Dermis microvascular lymphatic vessel endothelial cell (primary cell): ENCODE measurements at regions not wholly inside any gene's neighbourhood (a gene's known extent, or its start where the extent isn't known, plus 50 kb on each side); places are given as distances from the start of the nearest gene placed in this dataset.
"Not testable (repeated sequence)": the region's sequence is repeated elsewhere in the genome, so short reads cannot be mapped to it uniquely, and the experiment has no call there.

Experiments used
- DNase-seq, 2 donors: peaks; one replicate each; pipeline versions ENCODE4 v3.0.0 to v3.0.0-alpha.2; 2010; ENCODE audit warnings: low read depth in 2 of 2

DNA sequence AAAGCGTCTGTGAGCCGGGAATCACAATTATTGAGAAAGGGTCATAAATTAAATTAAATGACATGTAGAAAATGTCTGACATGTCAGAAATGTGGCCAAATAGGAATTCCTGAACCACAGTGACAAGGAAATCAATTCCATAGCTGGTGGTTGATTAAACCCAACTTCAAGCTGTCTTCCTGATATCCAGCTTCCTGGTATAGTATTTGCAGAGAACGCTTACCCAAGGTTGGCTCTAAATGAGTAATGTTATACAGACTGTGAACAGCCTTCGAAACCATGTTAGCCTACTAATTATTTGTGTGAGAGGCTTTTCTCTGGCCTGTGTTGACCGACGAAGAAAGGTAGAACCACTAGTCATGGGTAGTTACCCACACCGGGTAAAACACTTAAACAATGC lies 347.2 kb downstream of the RFC3 start:
- no peak for DNase-seq

DNA sequence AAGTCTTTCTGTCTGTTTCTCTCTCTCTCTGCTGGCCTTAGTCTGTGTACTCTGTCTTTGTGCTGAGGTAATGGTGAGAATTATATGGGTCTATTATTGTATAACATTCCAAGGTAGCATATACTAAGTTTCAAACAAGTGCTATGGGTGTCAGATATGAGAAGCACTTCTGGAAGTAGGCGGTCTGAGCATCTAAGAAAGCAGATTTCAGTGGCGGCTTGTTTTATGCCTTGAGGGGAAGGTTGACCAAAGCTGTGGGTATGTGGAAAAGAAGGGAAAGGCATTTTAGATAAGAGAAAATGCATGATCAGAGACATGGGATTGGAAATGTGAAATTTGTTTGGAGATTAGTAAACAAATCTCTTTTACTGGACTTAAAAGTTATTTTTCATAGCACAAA lies 348.5 kb downstream of the RFC3 start:
- no peak for DNase-seq

DNA sequence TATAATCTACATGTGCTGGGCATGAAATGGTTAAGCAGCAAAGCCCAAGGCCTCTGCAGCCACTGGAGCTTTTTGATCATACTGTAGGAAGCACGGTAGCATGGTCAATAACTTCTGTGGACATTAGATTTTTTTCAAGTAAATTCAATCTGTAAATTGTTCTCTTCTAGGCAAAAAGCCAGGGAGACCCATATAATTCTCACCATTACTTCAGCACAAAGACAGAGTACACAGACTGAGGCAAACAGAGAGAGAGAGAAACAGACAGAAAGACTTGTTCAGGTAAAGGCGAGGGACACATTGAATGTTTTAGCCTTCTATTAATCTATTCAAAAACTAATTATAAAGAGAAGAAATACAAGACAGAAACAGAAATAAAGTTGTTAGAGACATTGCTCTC lies 349.4 kb downstream of the RFC3 start:
- DNase-seq, result no peak

DNA sequence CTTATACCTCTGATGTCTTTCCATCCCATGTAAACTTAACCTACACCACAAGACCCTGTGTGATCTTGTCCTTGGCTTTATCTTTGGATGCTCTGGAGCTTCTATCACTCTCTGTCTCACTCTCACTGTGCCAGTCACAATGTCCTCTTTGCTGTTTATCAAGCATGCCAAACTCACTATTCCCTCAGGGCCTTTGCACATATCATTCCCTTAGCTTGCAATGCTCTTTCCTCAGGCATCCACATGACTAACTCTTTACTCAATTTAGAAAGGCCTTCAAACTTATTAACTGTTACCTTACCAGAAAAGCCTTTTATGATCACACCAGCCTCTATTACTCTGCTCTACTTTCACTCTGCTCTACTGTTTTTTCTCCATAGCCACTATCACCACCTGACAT lies 354.1 kb downstream of the RFC3 start:
- no peak for DNase-seq

DNA sequence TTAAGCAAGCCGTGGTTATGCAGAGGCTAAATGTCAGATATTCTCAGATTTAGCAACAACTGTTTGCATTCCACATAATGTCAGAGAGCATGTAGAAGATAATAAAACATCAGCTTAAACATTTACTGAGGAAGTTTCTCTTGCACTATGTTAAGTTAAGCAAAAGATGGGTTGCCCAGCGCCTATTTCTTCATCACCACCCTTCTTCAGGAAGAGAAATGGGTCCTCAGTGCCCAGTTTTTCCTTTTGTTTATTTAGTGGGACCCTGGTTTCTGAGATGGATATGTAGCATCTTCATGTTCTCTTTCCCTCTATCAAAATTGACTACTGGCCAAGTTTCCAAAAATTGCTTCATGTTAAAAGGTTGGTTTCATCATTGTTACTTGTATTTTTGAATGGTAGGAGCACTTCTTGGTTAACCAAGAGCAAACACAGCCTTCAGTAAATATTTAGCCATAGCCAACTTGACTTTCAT lies 356.8 kb downstream of the RFC3 start:
- DNase-seq, result no peak

DNA sequence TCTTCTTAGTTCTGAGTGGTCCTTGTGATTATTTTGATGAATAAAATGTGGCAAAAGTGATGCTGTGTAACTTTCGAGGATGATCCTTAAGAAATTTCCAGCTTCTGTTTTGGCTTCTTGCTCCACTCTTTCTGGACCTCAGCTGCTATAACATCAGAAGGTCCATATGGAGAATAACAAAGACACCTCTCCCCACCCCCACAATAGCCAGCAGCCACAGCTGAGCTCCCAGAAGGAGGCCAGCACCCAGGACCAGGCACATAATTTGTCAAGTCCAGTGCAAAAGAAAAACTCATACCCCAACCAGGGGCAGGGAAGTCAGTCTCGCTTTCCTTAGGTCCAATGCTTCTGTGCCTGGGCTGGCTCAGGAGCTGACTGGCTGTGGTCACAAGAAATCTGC lies 357.6 kb downstream of the RFC3 start:
- no peak for DNase-seq

DNA sequence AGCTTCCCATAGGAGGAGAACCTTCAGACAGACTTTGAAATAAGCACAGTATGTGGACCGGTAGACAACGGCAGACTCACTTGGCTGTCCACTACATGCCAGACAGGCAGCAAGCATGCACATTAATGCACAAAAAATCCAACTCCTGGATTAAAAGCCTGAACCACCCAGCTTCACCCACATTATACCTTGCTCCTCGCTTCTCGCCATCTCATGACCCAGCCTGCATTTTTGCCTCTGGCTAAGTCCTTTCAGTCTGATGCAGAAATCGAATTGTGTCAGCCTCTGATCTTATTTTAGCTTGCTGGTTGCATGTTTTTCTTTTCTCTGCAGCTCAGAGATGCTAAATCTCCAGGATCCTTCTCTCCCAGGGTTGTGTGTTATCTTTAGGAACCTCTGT lies 358.7 kb downstream of the RFC3 start:
- no peak for DNase-seq

DNA sequence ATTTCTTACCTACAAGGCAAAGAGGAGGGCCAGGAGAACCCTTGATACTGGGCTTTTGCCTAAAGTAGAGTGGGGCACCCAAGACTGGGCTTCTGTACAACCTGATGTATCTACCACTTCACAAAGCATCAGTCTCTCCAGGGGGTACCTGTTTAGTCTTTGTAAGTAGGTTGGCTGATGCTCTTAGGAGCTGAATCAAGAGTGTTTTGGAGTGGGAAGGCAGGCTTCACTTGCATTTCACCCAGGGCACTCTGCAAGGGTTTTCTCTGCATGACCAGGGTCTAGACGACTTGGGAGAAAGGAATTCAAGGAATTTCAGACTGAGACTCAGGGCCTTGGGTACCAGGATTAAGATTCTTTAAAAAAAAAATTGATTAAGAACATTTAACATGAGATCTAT lies 361.5 kb downstream of the RFC3 start:
- DNase-seq, result no peak

DNA sequence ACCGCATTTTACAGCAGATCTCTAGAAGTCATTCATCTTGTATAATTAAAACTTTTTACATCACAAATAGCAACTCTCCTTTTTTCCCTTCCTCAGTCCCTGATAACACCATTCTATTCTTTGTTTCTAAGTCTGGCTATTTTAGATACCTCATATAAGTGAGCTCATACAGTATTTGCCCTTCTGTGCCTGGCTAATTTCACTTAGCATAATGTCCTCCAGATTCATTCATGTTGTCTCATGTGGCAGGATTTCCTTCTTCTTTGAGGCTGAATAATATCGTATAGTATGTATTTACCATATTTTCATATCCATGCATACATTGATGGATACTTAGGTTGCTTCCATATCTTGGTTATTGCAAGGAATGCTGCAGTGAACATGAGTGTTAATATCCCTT lies 362.0 kb downstream of the RFC3 start:
- DNase-seq, result no peak

DNA sequence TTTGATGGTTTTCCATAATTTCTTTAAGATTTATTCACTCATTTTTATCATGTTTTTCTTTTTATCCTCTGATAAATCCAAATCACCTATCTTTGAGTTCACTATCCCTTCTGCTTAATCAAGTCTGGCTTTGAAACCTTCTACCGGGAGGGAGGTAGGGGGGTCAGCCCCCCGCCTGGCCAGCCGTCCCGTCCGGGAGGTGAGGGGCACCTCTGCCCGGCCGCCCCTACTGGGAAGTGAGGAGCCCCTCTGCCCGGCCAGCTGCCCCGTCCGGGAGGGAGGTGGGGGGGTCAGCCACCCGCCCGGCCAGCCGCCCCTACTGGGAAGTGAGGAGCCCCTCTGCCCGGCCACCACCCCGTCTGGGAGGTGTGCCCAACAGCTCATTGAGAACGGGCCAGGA lies 363.3 kb downstream of the RFC3 start:
- not testable (repeated sequence) for DNase-seq

DNA sequence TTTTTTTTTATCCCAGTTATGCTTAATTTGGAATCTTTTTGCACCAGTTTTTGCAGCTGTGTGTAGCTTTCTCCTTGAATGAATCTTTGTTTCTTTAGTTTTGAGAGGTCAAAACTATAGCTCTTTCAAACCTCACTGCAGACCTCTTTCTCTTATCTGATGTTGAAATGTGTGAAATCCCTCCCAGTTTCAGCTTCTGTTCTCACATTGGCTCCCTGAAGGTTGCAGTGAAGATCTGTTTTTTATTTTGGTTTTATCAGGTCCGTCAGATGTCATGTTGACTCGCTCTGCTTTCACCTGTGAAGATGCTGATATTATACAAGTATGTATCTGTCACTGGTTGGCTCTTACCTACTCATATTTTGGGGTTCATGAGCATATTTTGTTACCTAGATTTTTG lies 372.0 kb downstream of the RFC3 start:
- DNase-seq, result no peak

DNA sequence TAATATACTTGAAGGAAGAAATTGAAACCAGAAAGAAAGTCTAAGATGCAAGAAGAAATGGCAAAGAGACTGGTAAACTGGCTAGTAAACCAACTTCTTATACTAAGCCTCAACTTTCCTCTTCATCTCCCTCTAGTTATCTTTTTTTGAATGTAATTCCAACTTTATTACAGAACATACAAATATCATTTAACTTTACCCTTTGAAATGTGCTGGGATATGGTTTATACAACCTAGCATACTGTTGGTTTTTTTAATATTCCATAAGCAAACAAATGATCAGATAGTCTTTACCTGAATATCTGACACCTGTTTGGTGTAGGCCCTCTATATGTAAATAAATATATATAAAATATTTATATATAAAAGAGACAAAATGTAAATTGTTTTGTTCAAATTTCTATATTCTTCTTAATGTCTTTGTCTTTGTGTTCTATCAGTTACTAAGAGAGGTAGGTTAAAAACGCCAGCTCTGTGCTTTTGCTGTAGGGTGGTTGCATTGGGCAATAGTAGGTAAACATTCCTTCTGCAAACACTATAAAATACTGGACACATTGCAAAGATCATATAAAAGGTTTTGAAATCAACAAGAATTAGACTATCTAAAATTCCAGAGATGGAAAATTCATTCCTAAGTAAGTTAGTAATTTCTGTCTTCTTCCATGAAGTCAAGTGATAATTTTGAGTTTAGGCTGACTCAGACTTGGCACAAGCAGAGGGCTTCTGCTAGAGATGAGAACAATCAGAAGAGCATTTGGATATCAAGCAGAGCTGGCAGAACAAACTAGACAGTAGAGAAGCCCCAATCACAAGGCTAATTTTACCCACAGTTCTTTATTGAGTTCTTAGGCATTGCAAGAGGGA lies 383.3 kb downstream of the RFC3 start:
- DNase-seq, result no peak

DNA sequence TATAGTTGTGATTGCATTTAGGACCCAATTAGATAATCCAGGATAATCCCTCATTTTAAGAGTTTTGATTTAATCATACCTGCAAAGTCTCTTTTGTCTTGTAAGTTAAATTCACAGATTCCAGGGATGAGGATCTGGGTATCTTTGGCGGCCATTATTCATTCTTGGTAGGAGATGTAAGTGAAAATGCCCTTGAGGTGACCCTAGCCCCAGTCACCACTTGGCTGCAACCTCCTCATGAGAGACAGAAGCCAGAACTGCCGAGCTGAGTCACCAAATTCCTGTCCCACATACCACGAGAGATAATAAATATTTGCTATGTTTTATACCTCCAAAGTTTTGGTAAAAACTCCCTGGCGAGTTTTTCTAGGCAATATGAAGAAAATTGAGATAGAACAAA lies 389.4 kb downstream of the RFC3 start:
- DNase-seq, result peak in 1 of 2 donors; percentile 17

DNA sequence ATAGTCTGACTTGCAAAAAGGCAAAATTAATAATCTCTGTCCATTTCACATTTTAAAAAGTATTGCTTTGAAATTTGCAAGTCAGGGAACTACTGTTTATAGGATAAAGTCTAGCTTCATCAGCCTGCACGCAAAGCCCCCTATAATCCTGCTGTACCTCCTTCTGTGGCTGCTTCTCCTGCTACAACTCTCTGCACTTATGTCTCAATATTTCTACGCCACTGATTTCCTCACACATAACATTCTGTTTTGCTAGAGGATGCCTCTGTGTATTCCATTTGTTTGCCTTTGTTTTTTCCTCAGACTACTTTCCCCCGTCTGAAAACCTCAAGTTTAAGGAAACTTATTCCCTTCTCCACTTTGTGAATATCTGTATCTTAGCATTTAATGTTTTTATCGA lies 389.9 kb downstream of the RFC3 start:
- DNase-seq, result no peak

DNA sequence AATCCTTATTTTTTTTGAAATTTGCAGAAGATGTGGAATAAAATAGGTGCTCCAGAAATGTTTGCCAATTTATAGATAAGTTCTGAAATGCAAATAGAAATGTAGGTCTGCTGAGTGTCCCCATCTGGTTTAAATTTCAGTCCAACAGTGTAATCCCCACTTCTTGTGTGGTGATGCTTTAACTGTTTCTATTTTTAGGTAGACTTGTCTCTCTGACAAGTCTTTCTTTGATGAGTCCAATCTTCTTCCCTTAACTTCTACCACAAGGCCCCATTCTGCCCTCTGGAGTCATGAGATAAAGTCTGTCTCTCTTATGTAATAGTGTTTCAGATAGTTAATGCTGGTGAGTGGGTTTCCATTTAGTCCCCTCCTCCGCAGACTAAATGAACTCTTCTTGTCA lies 390.4 kb downstream of the RFC3 start:
- no peak for DNase-seq

DNA sequence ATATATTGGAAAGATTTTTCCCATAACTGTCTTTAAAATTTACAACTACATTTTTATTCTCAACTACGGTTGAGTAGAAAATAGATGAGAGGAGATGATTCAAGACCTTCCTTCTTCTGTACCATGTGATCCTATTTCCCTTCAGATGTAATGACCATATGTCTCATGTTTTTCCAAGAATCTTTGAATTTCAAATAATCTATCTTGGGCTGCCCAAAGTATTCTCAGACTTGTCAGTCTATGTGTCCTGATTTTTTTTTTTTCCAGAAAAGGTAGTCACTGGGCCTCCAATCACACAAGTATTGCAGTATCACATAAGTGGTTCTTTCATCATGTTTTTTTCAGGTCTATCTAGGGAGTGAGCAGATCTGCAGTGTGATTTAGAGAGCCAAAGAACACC lies 392.4 kb downstream of the RFC3 start:
- DNase-seq, result no peak

DNA sequence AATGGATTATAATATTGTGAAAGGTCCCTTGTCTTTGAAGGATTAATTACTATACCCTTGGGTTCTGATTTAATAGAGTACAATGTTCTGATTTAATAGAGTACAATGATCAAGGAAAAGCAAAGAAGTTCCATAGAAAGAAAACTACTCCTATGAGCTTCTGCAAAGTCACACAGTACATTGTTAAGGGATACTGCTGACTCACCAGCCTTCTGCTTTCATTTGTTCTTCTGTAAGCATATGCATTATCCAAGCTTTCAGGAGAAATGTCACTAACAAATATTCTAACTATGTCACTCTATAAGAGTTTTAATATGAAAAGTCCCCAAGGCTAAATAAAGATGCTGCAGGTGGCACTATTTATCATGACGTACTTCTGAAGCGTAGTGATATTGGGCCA lies 396.7 kb downstream of the RFC3 start:
- DNase-seq, result no peak

DNA sequence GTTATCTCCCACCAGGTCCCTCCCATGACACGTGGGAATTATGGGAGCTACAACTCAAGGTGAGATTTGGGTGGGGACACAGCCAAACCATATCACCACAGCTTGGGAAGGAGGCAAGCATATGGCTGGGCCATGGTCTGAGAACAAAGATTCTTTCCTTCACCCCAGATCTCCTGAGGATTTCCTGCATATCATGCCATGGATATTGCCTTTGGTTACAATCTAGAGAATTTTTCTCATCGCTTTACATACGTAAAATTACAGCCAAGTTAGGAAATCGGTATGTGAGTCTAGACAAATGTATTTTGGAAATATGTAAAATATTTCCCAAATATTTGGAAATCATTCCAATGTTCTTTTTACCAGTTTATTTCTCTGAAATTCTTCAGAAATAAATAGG lies 398.3 kb downstream of the RFC3 start:
- DNase-seq, result no peak

DNA sequence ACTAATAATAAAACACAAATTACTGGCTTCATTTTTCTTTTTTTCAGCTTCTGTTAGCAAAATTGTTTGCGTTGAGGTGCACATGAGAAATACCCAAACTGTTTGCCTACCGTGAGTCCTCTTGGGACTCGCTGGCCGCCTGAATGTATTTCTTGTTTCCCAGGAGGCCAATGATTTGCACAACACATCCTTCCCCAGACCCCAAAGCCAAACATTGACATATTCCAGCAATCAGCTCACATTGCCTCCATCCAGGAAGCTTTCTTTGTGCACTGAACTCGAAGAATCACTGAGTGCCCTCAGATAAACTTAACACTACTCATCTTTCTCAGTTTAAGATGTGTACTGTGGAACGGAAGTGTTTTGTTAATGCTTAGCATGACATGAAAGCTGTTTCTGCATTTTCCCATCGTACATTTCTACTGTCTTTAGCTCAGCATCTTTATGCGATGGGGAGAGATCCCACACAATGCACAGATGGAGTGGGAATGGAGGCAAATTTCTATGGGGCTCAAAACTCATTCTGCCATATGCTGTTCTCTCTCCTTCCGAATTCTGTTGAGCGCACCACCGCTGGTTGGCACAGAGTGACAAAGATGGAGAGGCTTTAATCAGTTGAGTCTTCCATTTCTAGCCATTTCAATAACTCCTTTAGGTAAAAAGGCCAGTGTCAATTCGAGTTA lies 399.5 kb downstream of the RFC3 start:
- no peak for DNase-seq

DNA sequence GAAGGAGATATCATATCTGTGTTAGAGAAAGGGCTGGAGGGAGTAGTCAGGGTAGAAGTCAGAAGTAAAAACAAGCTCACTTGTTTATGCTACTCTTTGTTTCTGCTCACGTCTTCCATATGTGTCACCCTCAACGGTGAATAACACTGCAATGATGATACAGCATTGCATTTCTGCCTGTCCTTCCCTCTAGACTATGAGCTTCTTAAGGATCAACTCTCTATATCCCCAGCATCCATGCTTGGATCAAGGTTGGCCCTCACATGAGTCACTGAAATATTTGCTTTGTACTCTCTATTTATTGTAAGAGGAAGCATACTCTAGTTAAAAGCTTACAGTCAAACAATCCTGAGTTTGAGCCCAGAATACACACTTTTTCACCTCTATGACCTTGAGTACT lies 406.0 kb downstream of the RFC3 start:
- DNase-seq, result no peak

DNA sequence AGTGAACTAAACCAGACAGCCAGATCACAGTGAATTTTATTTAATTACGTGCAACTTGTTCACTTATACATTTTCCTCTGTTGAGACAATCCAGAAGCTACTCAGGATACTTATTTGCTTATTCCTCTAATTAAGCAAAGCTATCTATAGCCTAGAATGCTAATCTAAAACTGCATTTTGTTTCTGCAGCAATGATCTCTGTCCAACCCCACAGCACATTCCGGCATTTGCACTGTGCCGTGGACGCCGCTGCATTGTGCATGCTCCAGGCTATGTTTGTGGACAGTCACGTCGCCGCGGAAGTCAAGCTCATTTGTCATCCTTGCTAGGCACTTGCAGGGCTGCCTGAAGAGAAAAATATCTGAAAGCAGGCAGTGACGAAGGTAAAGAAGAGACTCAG lies 406.9 kb downstream of the RFC3 start:
- DNase-seq, result no peak

DNA sequence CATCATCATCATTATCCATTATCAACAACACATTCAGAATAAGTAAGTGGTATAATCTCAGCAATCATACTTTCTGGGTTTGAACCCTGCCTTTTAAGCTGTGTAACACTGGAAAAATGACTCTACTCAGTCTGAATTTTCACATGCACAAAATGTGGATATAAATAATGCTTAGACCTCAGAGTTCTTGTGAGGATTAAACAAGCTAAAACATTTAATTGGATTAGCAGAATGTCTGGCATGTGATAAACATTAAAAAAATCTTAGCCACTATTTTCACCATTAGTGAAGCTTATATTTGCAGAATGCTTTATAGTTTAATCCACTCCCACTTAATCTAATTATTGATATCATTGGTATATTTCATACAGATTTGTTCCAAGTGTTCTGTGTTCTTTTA lies 412.3 kb downstream of the RFC3 start:
- DNase-seq, result no peak

DNA sequence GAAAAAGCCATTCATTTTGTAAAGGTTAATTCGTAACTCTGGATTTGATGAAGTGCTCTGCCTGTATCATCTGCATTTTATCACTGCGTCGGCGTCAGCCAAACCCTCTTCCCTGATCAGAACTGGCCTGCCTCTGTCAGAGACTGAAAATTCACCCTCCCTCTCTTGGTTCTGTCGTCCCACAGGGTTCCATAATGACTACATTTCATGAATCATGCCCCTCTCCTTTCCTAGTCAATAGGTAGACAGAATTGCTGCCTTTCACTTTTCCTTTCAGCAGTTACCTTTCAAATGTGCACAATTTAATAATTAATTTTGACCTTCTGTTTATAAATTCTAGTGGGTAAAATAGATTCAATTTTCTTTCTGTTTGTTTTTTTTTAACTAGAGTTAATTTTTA lies 423.4 kb downstream of the RFC3 start:
- no peak for DNase-seq
